ENCODE measurements at regions not wholly inside any gene's neighbourhood (a gene's known extent, or its start where the extent isn't known, plus 50 kb on each side); places are given as distances from the start of the nearest gene placed in this dataset.
"Not testable (repeated sequence)": the region's sequence is repeated elsewhere in the genome, so short reads cannot be mapped to it uniquely, and the experiment has no call there.

DNA sequence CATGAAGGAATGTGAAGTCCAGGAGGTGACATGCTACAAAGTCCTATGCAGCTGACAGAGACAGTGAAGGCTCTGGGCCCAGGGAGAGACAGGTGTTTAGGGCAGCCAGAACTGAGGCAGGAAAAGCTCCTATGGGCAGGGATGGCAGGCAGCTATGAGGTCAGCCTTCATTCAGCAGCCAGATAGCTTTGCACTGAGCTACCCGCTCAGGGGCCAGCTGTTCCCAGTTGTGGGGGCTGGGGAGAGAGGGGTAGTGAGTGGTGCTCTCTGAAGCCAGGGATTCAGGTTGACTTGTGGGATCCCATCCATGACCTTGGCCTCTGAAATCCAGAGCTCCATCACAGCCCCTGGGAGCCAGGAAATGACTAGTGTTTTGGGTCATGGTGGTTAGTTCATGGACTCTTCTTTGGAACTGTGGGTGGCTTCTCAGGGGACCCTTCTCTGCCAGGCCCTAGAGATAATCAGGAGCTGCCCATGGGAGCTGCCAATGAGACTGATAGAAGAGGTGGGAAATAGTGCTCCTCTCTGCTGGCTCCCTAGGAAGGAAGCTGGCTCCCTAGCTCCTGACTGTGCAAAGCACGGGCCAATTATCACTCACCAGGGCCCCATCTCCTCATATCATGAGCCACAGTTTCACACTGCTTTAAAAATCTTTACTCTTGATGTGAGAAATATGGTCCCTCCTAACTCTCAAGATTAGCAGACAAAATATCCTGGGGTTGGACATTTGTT lies 127.7 kb downstream of the VEGFA start:
- no peak for DNase-seq

DNA sequence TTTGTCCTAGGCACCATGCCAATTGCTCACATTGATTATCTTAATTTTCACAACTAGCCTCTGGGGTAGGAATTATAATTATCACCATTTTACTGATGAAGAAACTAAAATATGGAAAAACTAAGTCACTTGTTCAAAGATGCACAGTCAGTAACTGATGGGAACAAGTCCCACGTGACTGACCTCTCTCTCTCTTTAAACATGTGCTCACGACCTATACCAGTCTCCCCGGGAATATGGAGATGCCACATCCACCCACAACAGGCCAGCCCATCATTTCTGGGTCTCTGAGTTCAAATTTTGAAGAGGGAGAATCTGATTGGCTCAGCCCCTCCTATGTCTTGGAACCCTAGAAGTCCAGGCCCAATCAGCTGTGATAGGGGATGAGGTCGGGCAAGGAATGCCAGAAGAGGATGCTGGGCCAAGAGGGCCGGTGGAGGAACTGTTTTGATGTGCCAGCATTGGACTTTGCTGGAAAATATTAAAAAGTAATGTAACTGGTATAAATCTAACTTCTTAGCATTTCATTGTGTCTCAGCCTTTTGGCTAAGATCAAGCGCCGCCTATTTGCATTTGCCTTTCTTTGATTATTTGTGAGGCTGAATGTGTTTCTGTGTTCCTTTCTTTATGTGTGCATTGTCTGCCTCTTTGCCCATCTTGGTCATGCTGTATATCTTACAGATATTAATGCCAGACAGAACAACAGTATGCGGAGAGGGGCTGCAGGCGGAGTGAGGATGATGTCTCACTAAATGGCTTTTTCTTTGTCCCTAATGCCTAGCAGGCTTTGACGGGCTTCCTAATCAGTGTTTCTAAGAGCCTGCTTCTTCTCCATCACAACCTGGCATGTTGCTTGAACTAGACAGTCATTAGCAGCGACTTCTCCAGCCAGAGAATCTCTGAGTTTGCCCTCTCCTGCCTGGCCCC lies 126.6 kb downstream of the VEGFA start:
- no peak for DNase-seq

DNA sequence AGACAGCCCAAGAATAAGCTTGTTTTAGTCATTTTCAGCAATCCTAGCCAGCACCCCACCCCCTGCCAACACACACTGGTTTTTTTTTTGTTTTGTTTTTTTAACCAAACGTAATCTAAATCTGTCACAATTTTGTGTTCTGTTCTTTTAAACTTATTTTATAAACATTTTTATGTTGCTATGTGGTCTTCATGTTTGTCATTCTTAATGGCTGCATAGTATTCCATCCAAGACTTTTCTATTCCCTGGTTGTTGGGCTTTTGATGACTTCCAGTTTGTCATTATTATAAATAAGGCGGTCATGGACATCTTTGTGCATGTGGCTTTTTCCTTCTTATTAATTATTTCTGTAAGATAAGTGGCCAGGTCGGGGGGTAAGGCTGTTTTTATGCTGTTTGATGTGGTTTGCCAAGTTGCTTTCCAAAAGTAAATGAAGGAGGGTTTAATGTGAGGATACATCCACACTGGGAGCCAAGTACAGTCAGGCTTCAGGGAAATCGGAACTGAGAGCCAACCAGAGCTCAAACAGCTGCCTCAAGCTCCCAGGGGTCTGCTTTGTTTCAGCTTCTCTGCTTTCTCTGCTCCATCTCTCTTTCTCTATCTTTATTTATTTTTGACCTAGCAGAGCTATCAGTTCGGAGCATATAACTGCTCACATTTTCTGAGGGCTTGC lies 125.8 kb downstream of the VEGFA start:
- no peak for DNase-seq

DNA sequence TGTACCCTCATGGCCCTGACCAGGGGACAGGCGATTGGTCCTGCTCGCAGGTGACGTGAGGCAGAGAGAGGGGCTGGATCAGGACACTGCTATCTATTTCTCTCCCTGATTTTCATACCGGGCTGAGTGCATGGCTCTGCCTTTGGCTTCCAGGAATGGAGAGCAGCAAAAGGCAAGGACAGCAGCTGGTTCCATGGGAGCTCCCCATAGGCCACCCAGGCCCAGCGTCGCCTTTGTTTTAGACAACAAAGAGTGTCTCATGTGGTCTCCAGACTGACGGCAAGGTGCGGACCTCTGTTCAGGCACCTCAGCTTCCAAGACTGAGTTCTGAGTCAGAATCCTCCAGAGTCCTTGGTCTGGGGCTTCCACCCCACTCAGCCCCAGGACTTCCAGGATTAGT lies 123.1 kb downstream of the VEGFA start:
- DNase-seq, result no peak

DNA sequence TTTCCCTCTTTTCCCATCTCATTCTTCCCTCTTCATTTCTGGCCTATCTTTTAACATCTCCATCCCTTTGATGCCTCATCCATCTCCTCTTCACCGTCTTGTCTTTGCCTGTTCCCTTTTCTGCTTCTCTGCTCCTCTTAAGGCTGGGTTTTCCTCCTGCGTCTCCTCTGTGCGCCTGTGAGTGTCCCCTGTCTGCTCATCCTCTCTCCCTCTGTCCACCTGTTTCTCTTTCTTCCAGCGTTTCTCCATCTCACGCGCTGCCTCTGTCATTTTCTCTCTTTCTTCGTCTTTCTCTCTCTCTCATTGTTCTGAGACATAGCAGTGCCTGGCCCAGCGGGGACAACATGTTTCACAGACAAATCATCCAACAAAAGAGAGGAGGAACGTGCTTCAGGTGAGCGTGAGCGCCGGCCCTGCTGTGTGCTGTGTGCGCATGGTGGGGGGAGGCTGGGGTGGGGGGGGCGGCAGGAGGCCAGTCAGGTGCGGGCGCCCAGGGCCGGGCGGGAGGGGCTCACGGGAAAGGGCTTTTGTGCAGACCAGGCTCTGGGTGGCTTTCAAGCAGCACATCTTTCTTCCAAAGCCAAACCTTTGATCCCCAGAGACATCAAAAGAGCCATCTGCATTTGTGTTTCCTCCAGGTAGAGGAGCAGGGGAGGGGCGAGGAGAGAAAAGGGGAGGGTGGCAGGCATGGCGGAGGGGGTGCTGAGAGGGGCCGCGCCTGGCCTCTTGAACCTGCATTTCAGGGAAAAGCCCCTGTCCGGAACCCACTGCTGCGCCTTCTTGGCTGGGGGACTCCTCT lies 121.3 kb downstream of the VEGFA start:
- no peak for DNase-seq

DNA sequence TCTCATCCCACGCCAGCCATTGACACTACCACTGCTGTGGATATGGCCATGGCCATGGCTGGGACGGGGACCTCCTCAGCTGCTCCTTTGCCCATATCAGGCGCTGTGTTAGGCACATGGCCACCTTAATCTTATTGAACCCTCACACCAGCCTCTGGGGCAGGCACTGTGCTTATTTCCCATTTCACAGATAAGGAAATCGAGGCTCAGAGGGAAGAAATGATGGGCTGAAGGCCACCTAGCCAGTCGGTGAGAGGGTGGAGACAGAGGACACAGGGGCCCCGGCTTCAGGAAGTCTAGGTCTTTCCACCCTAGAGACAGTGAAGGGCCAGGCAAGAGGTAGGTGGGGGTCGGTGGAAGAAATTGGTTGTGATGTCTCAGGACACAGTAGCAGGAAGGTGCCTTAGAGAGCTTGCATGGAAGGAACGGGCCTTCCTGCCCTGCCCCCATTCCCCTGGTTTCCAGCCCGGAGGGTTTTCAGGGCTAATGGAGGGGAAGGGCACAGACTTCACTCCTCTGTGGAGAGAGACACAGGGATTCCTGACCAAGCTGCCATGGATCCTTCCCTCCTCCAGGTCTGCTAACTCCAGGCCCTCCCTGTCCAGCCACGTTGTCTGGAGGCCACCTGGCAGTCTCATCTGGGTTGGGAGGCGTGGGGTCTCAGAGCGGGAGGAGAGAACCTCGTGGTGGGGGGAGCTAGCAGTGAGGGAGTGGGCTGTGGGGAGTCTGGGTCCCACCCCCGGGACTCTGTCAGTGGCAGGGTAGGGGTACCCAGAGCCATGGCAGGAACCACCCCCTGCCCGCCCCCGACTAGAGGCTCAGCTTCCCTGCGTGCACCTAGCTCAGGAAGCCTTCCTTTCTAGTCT lies 120.4 kb downstream of the VEGFA start:
- no peak for DNase-seq

DNA sequence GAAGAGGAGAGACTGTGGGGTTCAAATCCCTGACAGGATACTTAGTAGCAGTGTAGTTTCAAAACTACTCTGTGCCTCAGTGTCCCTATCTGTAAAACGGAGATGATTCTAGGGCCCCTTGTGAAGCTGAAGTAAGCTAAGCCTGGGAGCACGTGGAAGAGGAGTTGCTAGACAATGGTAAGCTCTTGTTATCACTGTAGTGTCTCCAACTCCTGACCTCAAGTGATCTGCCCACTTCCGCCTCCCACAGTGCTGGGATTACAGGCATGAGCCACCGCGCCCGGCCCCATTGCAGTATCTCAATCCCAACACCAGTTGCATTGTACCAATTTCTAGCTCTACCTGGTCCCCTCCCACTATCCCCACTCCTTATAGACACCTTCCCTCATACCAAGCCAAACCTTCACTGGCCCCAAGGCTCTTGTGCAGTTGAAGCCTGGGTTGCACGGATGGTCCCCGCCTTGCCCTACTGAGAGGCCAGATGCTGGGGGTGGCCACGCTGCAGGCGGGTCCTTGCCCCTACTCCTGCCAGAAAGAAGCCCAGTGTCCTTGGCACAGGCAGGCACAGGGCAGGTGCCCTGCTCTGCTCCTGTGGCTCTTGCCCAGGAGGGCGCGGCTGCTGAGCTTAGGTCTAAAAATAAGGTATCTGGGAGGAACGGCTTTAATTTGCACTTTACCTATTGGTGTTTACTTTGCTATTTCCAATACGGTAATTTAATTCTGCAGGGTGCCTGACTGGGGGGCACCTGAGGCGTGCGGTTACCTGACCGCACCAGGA lies 118.1 kb downstream of the VEGFA start:
- DNase-seq, result no peak

DNA sequence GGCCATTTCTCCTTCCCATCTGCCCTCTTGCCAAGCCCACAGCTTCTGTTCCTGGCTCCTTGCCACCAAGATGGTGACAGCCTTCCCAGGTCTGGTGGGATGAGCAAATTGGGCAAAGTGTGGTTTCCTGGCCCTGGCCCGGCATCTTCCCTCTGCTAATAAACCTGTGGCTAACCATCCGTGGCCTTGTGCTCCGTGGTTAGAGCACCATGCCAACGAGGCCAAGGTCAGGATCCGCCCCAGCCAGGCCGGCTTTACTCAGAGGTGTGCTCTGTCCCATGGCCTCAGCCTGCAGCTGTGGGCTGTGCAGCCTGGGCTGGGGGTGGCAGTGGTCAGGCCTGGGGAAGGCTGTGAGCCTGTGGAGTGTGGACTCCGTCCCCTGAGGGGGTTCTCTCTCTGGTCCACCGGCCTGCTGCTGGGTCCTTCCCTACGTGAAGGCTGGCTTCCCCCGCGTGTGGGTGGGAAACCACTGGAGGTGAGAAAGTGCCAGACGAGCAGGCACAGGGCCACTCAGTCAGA lies 117.4 kb downstream of the VEGFA start:
- DNase-seq, result no peak

DNA sequence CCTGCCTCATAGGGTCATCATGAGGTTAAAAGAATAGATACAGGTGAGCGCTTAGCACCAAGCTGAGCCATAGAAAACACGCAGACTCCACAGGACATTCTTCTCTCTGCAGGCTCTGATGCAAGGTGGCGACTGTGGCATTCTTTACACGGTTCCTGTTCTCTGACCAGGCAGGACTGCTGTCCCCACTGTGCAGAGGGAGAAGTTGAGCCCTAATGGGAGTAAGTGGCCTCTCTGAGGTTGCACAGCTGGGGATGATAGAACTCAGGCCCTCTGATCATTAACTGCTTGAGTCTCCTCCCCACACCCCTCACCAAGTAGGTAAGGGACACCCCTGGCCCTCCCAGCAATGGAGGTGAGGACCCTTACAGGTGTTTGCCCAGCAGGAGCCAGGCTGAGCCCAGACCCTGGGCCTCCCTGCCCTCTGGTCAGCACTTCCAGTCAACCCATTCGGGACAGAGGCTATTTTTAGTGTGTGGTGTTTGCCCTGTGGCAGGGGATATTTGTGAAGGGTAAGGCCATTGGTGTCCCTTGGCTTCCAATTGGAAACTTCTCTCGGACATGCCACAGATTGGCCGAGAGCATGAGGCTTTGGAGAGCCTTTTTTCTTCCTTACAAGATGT lies 116.8 kb downstream of the VEGFA start:
- no peak for DNase-seq

DNA sequence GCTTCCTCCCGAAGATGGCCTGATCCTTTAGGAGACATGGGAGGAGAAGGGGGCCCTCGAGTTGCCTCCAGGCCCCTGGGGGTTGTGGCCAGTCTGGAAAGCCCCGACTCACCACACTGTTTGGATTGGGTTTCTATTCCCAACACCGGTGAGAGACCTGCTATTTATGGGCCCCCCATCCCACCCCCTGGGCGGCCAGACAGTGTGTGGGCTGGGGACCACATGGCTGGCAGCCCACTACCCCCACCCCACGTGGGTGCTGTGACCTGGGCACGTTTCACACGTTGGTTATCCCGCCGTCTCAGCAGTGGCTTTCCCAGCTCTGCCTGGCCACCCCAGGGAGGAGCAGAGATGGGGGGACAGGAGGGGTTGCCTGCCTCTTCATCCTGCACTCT lies 116.1 kb downstream of the VEGFA start:
- DNase-seq, result no peak

DNA sequence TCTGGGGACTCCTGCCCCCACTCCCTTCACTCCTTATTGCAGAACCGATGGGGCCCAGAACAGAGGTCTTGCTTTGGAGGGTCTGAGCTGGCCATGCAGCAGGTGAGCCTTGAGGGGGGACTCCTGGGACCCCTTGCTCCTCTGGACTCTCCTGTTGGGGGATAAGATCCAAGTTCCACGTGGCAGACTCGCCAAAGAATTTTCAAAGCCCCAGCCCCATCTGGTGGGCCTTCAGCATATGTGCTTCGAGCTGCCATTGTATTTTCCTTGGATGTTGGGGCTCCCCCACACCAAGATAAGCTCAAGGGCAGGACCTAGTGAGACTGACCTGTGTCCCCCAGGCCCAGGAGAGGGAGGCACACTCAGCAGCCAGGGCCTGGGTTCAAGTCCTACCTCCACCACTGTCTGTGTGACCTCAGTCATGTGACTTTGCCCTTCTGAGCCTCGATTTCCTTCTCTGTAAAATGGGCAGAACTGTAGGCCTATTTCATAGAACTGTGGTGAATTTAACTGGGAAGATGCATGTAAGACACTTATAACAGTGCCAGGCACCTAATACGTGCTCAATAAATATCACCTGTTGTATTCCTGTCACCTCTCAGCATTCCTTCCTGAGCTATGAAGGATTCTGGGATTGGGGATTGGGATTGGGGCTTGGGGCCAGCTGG lies 115.5 kb downstream of the VEGFA start:
- DNase-seq, result no peak

DNA sequence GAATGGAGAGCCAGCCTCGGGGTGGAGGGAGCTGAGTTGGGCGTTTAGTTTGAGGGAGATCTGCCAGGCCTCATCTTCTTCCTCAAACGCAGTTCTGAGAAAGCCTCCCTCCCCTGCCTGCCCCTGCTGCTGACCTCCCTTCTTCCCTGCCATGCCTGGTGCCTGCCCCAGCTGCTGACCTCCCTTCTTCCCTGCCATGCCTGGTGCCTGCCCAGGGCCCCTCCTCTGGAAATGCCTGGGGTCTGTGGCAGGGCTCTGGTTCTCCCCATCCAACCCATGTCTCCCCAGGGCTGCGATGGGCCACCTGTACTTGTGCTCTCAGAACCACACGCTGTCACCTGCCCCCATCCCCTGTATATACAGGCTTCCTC lies 114.6 kb downstream of the VEGFA start:
- DNase-seq, result no peak

DNA sequence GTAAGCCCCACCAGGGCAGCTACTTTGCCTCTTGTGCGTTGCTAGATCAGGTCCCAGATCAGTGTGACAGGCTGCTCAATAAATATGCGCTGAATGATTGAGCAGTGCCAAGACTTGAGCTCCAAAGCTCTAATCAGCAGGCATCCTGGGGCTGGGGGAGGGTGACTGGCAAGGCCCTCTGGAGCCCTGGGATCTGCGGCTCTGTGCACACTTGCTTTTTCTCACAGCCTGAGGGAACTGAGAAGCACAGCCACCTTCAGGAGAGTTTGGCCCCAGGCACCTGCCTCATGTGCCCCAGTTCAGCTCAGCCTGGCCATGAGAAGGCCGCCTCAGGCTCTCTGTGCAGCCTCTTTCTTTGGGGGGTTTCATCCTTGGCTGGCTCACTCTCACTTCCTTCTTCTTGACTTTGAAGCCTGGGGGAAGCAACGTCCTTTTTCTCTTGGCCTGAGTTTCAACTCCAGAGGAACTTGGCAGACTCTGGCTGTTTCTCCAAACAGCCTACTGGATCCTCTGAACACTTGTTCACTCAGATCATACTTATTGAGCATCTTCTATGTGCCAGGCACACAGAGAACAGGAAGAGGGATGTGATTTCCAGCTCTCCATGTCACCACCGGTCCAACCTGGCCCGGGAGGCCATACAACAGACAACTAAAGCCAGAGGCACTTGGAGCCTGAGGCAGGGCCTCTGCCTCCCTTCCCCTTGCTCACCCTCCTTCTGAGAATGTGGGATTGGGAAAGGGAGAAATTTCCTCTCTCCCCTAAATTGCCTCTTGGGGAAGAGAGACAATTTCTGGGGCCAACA lies 114.0 kb downstream of the VEGFA start:
- no peak for DNase-seq

DNA sequence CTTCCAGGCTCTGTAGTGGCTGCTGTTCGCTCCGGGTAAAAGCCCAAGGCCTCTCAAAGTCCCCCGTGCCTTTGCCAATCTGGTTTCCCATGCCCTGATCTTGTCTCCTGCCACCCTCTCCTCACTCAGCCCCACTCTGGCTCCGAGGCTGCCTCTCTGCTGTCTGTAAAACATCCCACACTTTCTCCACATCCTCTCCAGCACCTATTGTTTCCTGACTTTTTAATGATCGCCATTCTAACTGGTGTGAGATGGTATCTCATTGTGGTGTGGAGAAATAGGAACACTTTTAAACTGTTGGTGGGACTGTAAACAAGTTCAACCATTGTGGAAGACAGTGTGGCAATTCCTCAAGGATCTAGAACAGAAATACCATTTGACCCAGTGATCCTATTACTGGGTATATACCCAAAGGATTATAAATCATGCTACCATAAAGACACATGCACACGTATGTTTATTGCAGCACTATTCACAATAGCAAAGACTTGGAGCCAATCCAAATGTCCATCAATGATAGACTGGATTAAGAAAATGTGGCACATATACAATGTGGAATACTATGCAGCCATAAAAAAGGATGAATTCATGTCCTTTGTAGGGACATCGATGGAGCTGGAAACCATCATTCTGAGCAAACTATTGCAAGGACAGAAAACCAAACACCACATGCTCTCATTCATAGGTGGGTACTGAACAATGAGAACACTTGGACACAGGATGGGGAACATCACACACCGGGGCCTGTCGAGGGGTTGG lies 112.9 kb downstream of the VEGFA start:
- DNase-seq, result not testable (repeated sequence)

DNA sequence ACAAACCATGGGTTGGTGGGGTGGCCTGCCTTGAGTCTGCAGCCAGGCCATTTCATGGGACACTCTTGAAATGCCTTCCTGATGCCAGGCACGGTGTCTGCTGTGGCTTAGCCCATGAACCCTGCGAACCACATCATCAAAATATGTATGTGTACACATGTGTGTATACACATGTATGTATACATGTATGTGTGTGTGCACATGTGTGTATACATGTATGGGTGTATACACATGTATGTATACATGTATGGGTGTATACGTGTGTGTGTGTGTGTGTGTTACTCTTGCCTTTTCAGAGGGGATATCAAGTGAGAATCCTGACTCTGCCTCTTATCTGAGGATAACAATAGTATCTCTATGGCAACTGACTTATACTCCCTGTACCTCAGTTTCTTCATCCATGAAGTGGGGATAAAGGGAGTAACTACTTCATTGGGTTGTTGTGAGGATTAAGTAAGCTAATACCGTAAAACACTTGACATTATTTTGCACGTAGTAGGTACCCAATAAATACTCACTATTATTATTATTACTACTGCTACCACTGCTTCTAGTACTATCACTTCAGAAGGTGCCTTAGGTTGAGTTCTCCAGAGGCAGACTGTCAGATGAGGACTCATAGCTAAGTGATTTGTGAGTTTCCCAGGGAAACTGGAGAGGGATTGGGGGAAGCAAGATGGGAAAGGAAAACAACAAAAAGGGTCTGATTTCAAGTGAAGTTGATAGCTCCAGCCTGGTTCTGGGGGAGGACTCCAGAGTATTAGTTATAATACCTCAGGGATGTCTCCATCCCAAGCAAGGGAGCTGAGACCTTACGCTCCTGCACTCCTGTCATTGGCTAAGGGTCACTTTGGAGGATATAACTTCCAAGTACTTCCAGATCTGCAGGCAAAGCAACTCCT lies 110.5 kb downstream of the VEGFA start:
- DNase-seq, result no peak

DNA sequence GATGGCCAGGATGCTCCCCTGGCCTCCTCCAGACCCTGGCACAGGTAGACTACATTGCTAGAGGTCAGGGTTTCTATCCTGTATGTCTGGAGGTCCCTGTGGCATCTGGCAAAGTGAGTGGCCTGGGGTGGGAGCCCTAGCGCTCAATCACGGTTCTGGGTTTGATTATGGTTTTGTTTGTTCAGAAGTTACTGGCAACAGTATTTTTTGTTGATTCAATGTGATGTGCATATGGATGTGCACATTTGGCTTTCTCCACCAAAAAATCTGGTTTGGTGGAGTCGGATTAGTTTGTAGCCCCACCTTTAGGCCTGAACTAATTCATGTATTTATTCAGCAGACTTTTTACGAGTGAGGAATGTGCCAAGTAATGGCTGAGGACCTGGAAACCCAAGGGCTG lies 109.7 kb downstream of the VEGFA start:
- no peak for DNase-seq

Measured in 8988T (cell line).